ENCODE measurements at regions not wholly inside any gene's neighbourhood (a gene's known extent, or its start where the extent isn't known, plus 50 kb on each side); places are given as distances from the start of the nearest gene placed in this dataset.

DNA sequence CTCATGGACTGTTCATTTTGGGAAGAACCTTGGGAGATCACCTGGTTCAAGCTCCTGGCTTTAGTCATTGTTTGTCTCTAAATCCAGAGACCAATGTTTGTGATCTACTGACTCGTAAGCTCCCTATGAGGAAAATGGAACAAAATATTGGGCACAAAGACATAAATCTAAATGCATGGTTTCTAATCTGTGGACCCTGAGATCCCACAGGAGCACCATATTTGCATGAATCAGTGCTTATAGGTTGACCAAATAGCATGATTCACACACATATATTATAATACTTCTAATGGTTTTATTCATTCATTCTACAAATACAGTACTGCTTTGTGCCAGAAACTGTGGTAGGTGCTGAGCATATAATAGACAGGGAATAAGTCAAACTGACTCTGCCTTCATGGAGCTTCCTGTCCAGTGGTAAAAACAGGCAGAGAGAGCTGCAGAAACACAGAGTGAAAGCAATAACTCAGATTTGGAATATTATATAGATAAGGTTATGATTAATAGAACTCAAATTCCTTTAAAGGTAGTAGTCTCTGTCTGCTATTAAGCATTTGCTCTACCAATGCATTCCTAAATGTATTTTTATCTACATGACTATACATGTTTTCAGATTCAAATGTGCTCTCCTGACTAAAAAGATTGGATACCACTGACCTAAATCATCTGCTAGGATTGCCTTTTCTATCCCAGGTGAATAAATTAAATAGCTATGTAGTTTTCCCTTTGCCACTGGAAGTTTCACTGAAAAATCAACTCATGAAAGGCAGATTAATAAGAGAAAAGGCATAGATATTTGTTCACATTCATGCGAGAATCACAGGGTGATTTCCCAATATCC, 198.6 kb upstream of the CAMK1G start:
- TF ChIP-seq, protein P1, sequence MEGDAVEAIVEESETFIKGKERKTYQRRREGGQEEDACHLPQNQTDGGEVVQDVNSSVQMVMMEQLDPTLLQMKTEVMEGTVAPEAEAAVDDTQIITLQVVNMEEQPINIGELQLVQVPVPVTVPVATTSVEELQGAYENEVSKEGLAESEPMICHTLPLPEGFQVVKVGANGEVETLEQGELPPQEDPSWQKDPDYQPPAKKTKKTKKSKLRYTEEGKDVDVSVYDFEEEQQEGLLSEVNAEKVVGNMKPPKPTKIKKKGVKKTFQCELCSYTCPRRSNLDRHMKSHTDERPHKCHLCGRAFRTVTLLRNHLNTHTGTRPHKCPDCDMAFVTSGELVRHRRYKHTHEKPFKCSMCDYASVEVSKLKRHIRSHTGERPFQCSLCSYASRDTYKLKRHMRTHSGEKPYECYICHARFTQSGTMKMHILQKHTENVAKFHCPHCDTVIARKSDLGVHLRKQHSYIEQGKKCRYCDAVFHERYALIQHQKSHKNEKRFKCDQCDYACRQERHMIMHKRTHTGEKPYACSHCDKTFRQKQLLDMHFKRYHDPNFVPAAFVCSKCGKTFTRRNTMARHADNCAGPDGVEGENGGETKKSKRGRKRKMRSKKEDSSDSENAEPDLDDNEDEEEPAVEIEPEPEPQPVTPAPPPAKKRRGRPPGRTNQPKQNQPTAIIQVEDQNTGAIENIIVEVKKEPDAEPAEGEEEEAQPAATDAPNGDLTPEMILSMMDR (IDR thresholded peaks at IDR 0.05) = no peak
- TF ChIP-seq POLR2A (IDR thresholded peaks at IDR 0.05) = no peak

Measured in lower leg skin (tissue), 3 donors.